ENCODE measurements at regions not wholly inside any gene's neighbourhood (a gene's known extent, or its start where the extent isn't known, plus 50 kb on each side); places are given as distances from the start of the nearest gene placed in this dataset.
"Not testable (repeated sequence)": the region's sequence is repeated elsewhere in the genome, so short reads cannot be mapped to it uniquely, and the experiment has no call there.

DNA sequence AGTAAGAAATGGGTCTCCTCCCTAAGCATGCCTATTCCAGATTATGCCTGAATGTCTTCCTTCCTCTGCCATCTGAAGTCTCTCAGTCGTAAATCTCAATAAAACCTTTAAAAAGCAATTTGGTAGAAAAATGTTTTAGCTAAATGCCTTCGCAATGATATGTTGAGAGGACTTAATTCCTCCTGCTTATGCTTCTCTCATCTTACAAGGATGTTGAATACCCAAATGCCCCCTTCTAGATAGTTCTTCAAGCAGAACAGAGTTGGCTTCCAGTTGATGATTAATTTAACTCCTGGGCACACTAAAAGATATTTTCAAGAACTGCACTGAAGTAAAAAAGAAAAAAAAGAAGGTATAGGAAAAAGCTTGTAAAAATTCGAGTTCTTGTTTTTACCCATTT lies 275.0 kb upstream of the SPTLC3 start:
- DNase-seq (ENCODE audit: low read depth in 2 of 2) = no peak

- no peak for DNase-seq (ENCODE audit: low read depth in 2 of 2)
These were observed 271.3 kb upstream of the SPTLC3 start for GRCh38 chr20:12737497-12737896.

DNA sequence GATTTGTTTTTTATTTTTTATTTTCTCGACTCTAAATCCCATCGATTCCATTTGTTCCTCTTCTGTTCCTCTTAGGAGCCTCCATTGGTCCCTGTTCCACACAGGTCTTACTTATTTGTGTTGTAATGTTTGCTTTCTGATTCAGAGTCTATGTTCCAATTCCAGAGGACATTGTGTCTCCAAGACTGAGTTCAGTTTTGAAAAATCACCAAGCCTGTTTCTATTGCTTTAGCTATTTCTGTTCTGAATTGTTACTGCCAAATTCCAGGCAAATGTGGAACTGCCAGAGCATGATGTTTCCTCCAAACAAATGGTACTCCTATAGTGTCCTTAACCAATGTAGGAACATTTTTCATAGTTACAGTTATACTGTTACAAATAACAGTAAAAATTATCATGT lies 270.9 kb upstream of the SPTLC3 start:
- DNase-seq (ENCODE audit: low read depth in 2 of 2) = no peak

- no peak for DNase-seq (ENCODE audit: low read depth in 2 of 2)
These were observed 268.1 kb upstream of the SPTLC3 start for GRCh38 chr20:12740647-12741046.

DNA sequence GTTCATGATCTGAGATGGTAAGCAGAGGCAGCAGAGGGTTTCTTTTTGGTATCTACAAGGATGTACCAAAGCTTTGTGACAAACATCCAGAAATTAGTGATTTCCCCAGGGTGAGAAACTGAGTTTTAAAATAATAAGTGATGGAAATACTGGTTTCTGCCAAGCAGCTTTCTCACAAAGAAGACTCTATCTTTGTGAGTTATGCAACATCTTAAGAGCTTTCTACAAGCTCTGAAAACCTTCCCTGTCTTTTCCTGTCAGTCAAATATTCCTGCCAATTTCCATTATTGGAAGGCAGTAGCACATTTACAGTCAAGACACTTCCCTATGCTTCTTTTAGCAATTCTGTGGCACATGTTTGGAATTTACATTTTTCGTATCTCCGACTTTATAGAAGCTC lies 264.7 kb upstream of the SPTLC3 start:
- no peak for DNase-seq (ENCODE audit: low read depth in 2 of 2)

DNA sequence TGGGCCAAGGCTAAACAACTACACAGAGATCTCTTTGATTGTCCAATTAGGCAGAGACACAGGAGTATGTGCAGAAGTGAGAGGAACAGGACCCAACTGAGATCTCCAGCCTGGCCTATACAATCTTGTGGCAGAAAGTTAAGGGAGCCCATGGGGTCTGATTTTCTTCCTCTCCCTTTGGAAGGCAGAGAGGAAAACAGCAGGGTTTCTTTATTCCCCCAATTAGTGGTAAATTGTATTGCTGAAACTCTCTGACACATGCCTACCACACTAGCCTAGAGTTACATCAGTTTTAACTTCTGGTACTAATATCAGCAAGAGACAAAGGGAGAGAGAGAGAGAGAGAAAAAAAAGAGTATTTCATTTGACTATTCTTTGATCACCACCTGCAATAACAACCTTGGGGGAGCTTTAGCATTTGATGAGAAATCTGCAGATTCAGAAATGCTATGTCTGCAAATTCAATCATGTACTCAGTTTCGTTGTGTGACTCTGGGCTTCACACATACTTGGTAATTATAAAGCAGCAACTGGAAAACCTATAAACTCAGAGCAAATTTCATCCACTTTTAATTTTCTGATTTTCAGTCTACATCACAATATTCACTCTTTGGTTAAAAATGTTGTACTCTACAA lies 260.3 kb upstream of the SPTLC3 start:
- no peak for DNase-seq (ENCODE audit: low read depth in 2 of 2)

GRCh38 chr20:12750221-12750620 lies 258.6 kb upstream of the SPTLC3 start:
- no peak for DNase-seq (ENCODE audit: low read depth in 2 of 2)

DNA sequence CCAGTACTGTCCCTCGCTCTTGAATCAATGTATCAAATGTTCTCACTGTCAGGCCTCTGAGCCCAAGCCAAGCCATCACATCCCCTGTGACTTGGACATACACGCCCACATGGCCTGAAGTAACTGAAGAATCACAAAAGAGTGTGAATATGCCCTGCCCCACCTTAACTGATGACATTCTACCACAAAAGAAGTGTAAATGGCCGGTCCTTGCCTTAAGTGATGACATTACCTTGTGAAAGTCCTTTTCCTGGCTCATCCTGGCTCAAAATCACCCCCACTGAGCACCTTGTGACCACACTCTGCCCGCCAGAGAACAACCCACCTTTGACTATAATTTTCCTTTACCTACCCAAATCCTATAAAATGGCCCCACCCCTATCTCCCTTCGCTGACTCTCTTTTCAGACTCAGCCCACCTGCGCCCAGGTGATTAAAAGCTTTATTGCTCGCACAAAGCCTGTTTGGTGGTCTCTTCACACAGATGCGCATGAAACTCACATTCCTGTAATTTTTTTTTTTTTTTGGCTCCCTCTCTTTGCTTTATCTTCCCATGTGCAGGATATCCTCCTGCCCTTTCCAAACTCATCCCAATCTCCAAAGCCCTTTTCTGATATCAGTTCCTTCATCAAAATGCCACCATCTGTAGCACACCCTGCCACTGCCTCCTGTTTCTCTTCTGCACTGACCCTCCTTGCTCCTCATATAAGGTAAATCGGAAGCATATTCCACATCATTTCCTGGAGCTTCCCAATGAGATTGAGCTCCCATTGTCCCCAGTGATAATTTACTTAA lies 255.7 kb upstream of the SPTLC3 start:
- not testable (repeated sequence) for DNase-seq (ENCODE audit: low read depth in 2 of 2)

GRCh38 chr20:12753742-12754141 lies 255.0 kb upstream of the SPTLC3 start:
- not testable (repeated sequence) for DNase-seq (ENCODE audit: low read depth in 2 of 2)

DNA sequence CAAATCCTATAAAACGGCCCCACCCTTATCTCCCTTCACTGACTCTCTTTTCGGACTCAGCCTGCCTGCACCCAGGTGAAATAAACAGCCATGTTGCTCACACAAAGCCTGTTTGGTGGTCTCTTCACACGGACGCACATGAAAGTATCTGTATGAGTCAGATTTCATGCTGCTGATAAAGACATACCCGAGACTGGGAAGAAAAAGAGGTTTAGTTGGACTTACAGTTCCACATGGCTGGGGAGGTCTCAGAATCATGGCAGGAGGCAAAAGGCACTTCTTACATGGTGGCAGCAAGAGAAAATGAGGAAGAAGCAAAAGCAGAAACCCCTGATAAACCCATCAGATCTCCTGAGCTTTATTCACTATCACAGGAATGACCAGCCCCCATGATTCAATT lies 249.3 kb upstream of the SPTLC3 start:
- not testable (repeated sequence) for DNase-seq (ENCODE audit: low read depth in 2 of 2)

DNA sequence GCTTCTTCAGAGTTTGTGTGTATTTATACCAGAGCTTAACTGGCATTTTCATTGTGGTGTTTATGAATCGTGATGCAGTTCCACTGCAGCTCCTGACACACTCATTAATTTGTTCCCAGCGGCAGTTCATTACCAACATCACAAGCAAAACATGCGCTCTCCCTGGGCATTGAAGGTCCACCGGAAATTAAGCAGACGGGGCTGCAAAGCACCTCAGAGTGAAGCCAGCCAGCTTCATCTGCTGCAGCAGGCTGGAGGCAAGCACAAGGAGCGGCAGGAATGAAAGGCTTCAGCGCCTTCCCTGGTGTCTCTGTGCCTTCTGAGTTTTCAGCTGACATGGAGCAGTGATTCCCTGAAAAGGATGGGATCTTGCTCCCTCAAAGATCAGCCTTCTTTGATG lies 246.0 kb upstream of the SPTLC3 start:
- DNase-seq (ENCODE audit: low read depth in 2 of 2) = no peak

GRCh38 chr20:12763406-12763805 lies 245.4 kb upstream of the SPTLC3 start:
- no peak for DNase-seq (ENCODE audit: low read depth in 2 of 2)

- DNase-seq (ENCODE audit: low read depth in 2 of 2) = no peak
These were observed 244.7 kb upstream of the SPTLC3 start for GRCh38 chr20:12764053-12764452.

DNA sequence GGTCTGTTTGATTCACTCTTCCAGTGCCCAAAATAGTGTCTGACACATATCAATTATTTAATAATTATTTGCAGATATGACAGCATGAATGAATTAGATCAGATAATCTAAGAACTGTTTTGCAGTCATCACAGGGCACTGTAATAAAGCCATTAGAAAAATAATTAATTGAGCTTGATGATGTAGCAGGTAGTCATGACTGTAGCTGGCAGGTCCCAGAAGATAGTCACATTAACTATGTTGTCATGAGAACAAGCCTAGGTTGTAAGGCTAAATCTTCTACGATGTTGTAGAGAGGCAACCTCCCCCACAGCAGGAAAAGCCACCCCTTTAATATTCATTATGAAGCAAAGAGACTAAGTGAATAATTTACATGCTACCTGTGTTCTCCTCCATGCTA lies 243.9 kb upstream of the SPTLC3 start:
- no peak for DNase-seq (ENCODE audit: low read depth in 2 of 2)

DNA sequence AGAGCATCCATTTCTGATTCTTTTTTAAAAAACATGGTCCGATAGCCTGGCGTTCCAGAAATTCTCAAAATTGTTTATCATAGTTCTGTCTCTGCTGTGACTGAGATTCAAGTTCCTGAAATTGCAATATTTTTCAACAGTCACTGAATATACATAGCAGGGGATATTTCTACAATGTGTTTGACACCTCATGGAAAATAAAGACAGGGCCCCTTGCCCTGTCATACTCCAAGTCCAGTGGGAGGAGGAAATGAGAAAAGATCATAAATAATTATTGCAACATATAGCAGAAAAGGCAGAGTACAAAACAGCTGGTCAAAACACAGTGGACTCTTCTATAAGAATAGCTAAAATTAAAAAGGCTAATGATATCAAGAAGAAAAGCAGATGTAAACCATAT lies 234.8 kb upstream of the SPTLC3 start:
- DNase-seq (ENCODE audit: low read depth in 2 of 2) = no peak

- no peak for DNase-seq (ENCODE audit: low read depth in 2 of 2)
These were observed 233.7 kb upstream of the SPTLC3 start for GRCh38 chr20:12775041-12775440.

GRCh38 chr20:12777016-12777415 lies 231.8 kb upstream of the SPTLC3 start:
- no peak for DNase-seq (ENCODE audit: low read depth in 2 of 2)

DNA sequence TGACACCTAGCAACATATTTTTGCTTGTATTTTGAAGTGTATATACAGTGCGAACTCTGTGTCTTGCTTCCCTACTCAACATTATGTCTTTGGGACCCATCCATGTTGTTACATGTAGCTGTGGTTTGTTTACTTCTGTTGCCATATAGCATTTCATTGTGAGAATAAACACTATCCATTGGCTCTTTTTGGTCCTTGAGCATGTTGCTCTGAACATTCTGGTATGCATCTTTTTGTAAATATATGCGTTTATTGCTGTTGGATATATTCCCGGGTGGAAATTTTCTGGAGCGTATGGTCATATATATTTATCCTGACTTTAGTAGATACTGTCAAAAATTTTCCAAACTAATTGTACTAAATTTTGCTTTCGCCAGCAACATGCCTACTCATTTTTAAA lies 222.5 kb upstream of the SPTLC3 start:
- DNase-seq (ENCODE audit: low read depth in 2 of 2) = no peak

DNA sequence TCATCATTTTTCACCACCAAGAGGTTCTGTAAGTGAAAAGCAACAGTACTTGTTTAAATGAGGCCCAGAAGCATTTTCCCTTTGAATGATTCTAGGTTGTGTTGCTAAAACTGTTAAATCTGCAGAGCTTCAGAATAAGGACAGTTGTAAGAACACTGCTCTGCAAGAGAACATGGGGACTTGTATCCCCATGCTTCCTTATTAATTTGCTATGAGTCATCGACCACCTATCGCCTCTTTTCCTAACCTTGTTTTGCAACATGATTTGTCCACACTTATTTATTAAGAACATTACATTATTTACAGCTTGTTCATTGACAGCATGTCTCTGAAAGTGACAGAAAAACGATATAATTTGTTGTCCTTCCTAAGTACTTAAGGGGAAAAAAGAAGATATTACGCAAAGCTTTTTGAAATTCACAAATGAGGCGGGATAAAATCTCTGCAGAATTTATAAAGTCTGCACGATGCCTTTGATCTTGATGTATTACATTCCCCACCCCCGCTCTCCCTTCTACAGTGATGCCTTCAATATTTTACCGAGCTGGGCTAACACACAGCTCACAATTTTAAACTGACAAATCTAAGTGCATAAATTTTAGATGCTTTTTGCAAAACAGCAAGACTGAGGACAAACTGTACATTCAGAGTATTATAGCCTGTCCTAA lies 220.0 kb upstream of the SPTLC3 start:
- DNase-seq (ENCODE audit: low read depth in 2 of 2) = no peak

DNA sequence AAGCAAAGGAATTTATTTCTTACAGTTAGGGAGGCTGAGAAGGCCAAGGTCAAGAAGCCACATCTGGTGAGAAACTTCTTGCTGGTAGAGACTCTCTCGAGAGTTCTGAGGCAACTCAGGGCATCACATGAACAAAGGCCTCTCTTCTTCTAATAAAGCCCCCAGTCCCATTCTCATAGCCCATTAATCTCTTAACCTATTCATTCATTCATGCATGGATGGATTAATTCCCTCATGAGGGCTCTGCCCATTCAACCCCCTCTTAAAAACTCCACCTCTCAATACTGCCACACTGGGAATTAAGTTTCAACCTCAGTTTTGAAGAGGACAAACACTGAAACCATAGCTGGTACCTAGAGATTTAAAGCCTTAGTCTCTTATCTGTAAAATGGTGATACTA lies 217.9 kb upstream of the SPTLC3 start:
- DNase-seq (ENCODE audit: low read depth in 2 of 2) = no peak

GRCh38 chr20:12798286-12798685 lies 210.5 kb upstream of the SPTLC3 start:
- no peak for DNase-seq (ENCODE audit: low read depth in 2 of 2)

- no peak for DNase-seq (ENCODE audit: low read depth in 2 of 2)
These were observed 200.7 kb upstream of the SPTLC3 start for GRCh38 chr20:12808006-12808567.
